Pancreas (tissue), 10 donors: ENCODE measurements at regions not wholly inside any gene's neighbourhood (a gene's known extent, or its start where the extent isn't known, plus 50 kb on each side); places are given as distances from the start of the nearest gene placed in this dataset.

Experiments
- ATAC-seq, 4 donors: fragments of 200-7000 bp; cut with Tn5 transposase; one replicate each; pipeline versions ENCODE4 v1.8.0 to v1.9.1; 2020; ENCODE audit warnings: mild to moderate bottlenecking in 4 of 4, moderate library complexity in 4 of 4
- DNase-seq, 6 donors: peaks; one replicate each; pipeline ENCODE4 v3.0.0-alpha.2; 2020
- FAIRE-seq: peaks from 2 replicates; lab custom pipeline; 2012; peaks lifted over from hg19 to GRCh38; lab: Jason Lieb, UNC
- H3K27ac ChIP-seq, 4 donors: fragments of 200-600 bp; sonication (generic); 1 replicate in 3 of 4; 2 replicates in 1 of 4; pipeline versions ENCODE4 v1.5.0 to v1.8.0; 2020
- H3K27me3 ChIP-seq, 4 donors: fragments of 200-600 bp; one replicate each; pipeline ENCODE4 v1.8.0; 2021
- H3K36me3 ChIP-seq, 3 donors: fragments of 200-600 bp; sonication (generic) in 1 of 3; one replicate each; pipeline versions ENCODE4 v1.5.0 to v1.8.0; 2020 to 2021
- H3K4me1 ChIP-seq, 3 donors: fragments of 200-600 bp; one replicate each; pipeline ENCODE4 v1.8.0; 2021
- H3K4me3 ChIP-seq, 4 donors: fragments of 200-600 bp; sonication (generic) in 2 of 4; one replicate each; pipeline versions ENCODE4 v1.5.0 to v1.8.0; 2020 to 2021
- H3K9me3 ChIP-seq, 4 donors: fragments of 200-600 bp; one replicate each; pipeline ENCODE4 v1.8.0; 2021
- CTCF ChIP-seq, 4 donors: fragments of 200-600 bp; sonication (generic) in 3 of 4; IDR thresholded peaks; one replicate each; pipeline versions ENCODE4 v1.5.0 to v1.8.0; 2021; ENCODE audit warnings: antibody characterized with exemption in 4 of 4
- WGBS, 2 donors: extraction: QIAGEN DNeasy Blood & Tissue Kit; methylation state at CpG; one replicate each; pipeline ENCODE4 v1.1.7; 2013; 5-methylcytosine and 5-hydroxymethylcytosine counted together
- intact Hi-C, 3 donors: fragments of 100-400 bp; cut with DNase I; formaldehyde crosslinking; loops; one replicate each; pipeline versions ENCODE4 v1.11.1 to v1.14.2; 2022
- donor health status: healthy with polysubstance abuse.
- donor health status: DM: no; HTN: no; CAD: no; lungs with moderate emphysema.
- donor health status: DM: no; HTN: no; CAD: no.
- donor health status: control.
- donor health status: control.
- donor health status: Bipolar disorder and iron deficiency.
- donor health status: DM: yes; HTN: yes; CAD: no.
- donor health status: DM: no; HTN: no; CAD: no.
- donor health status: DM: no; HTN: no; CAD: no.
- donor health status: DM: yes; HTN: yes; CAD: no.

DNA sequence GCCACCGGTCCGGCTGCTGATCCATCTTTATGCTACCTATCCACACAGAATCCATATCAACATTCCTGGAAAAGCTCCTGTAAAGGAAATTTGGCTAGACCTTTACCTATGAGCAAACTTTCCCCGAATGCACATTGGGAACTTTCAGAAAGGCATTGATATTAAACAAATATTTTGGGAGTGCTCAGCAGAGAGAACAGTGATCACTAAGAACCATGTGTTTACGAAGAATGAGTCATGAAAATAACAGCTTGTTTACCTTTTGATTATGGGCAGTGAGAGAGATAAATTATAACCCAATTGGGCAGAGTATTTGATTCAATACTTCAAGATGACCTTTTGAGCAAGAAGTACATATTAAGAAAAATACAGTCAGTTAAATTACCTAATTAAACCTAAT, 189.7 kb upstream of the CDH2 start:
- FAIRE-seq = no peak
- H3K36me3 ChIP-seq = no peaks in the 10 kb centered on the region
- DNase-seq = no peak

DNA sequence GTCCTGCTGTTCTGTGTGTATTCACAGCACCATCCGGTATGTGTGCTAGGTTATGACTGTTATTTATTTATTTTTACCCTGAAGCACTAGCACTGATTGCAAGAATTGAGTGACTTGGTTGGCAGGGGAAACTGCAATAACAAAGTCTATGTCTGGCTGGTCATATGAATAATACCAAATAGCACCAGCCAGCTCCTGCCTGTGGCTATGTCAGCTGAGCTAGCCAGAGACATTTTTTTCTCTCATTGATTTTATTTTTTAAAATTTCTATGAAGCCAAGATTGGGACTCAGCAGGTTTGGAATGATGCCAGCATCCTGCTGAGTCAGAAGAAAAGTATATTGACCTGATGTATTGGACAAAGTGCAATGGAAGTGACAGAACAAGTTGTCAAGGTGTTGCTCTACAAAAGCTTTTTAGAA, 188.5 kb upstream of the CDH2 start:
- WGBS, 2 donors = 28 to 29% methylated on average over 1 of the region's 1 CpG
- H3K4me3 ChIP-seq = no peak overlapping the region
- no peaks in the 10 kb centered on the region for H3K4me1 ChIP-seq
- DNase-seq (peak in 1 of 6 donors; percentile 15), FAIRE-seq (no peak), ATAC-seq (peak; percentile 32 to 50 (median 39))
- H3K9me3 ChIP-seq = no peaks in the 10 kb centered on the region
- no peaks in the 10 kb centered on the region for H3K27me3 ChIP-seq
- TF ChIP-seq CTCF (IDR thresholded peaks at IDR 0.05) = no peak
- H3K36me3 ChIP-seq = no peaks in the 10 kb centered on the region
- no peak overlapping the region for H3K27ac ChIP-seq
- intact Hi-C loops = no loop called here

More for the DNA sequence above, 189.7 kb upstream of the CDH2 start:
- intact Hi-C loops = no loop called here
- ATAC-seq = no peak
- no peak for TF ChIP-seq CTCF (IDR thresholded peaks at IDR 0.05)
- Histone ChIP-seq H3K27ac (no peak overlapping the region), H3K9me3 (no peaks in the 10 kb centered on the region), H3K4me3 (no peak overlapping the region), H3K27me3 (no peaks in the 10 kb centered on the region), H3K4me1 (no peaks in the 10 kb centered on the region)
- 51 to 60% methylated on average over 4 of the region's 4 CpGs for WGBS, 2 donors

GRCh38 chr18:28363124-28363523, 186.2 kb upstream of the CDH2 start:
- WGBS, 2 donors = 55 to 67% methylated on average over 8 of the region's 8 CpGs
- Histone ChIP-seq H3K27me3 (no peaks in the 10 kb centered on the region), H3K36me3 (no peaks in the 10 kb centered on the region), H3K27ac (no peak overlapping the region), H3K9me3 (no peaks in the 10 kb centered on the region), H3K4me3 (no peak overlapping the region), H3K4me1 (no peaks in the 10 kb centered on the region)
- intact Hi-C loops = no loop called here
- no peak for TF ChIP-seq CTCF (IDR thresholded peaks at IDR 0.05)
- DNase-seq (no peak), ATAC-seq (no peak), FAIRE-seq (no peak)

DNA sequence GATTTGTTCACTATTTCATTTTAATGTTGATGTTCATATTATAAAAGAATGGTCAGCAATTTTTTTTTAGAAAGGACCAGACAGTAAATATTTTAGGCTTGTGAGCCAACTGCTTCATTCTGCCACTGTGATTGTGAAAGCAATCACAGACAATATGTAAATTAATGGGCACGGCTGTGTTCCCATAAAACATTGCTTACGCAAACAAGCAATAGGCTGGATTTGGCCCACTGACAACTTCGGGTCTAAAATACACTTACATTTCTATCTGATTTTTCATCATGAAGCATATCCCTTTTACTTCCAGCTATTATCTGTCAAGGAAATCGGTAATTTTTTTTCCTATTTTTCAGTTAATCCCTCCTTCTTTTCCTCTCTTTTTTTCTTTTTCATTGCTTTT, 182.2 kb upstream of the CDH2 start:
- H3K36me3 ChIP-seq = no peaks in the 10 kb centered on the region
- H3K27ac ChIP-seq = no peak overlapping the region
- no peak for TF ChIP-seq CTCF (IDR thresholded peaks at IDR 0.05)
- intact Hi-C loops = no loop called here
- 55 to 71% methylated on average over 4 of the region's 4 CpGs for WGBS, 2 donors
- DNase-seq = no peak
- FAIRE-seq = no peak
- no peaks in the 10 kb centered on the region for H3K27me3 ChIP-seq
- H3K4me1 ChIP-seq = no peaks in the 10 kb centered on the region
- ATAC-seq = no peak
- H3K9me3 ChIP-seq = no peaks in the 10 kb centered on the region
- no peak overlapping the region for H3K4me3 ChIP-seq

DNA sequence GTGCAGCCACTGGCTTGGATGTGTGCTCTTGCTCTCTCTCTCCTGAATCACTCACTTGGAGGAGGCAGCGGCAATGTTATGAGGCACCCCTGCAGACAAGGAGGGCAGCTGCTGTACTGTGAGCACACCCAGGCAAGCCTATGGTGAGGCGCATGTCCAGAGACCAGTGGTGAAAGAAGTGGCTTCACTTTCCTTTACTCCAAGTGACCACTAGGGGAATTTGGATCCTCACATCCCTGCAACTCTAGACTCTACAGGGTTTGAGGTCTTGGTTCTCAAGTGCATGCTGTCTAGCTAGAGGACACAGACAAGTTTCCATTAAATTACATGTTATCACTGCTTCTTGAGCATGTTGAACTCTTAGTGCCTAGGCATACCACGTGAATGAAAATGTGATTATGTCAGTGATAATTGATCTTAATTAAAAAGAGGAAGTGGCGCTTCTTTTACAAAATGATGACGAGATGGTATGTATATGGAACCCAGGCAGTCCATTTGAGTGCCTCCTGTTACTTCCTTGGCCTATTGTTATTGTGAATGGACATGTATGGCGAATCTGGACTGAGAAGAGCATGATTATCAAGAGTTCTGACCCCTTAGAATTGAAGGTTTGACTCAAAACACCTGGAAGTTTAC, 181.0 kb upstream of the CDH2 start:
- 59 to 66% methylated on average over 6 of the region's 6 CpGs for WGBS, 2 donors
- H3K27ac ChIP-seq = no peak overlapping the region
- FAIRE-seq = no peak
- no peak overlapping the region for H3K4me3 ChIP-seq
- ATAC-seq = no peak
- DNase-seq = no peak
- TF ChIP-seq CTCF (IDR thresholded peaks at IDR 0.05) = peak in 1 of 4 donors; percentile 9
- no peaks in the 10 kb centered on the region for H3K36me3 ChIP-seq
- intact Hi-C loops = no loop called here
- H3K9me3 ChIP-seq = no peaks in the 10 kb centered on the region
- no peaks in the 10 kb centered on the region for H3K4me1 ChIP-seq
- no peaks in the 10 kb centered on the region for H3K27me3 ChIP-seq
